ENCODE measurements at regions not wholly inside any gene's neighbourhood (a gene's known extent, or its start where the extent isn't known, plus 50 kb on each side); places are given as distances from the start of the nearest gene placed in this dataset.

DNA sequence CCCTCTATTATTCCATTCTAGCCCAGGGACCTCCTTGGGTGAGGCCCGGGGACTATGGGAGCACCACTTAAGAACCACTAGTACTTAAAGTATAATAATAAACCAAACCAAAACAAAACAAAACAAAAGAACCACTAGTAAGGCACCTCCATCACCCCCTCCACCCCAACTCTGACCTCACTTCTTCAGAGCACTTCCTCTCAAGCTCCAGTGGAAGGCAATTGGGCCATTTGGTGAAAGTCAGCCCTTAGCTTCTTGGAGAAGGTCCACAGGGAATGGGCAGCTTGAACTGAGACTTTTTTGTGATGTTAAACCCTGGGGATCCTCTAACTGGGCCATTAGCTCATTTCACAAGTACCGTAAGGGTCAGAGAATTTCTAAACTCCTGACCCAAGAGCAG, 237.3 kb downstream of the RHOU start:
- H3K4me1 ChIP-seq = peaks cover 0 to 8% (median 0%) of the 10 kb centered on the region in 12 donors
- no peak for ATAC-seq
- no peak for DNase-seq
- WGBS, 4 donors = 75 to 84% (median 81%) methylated on average over 2 of the region's 2 CpGs
- no peaks in the 10 kb centered on the region for H3K27me3 ChIP-seq
- no peaks in the 10 kb centered on the region for H3K36me3 ChIP-seq
- no peak for TF ChIP-seq POLR2A (IDR thresholded peaks at IDR 0.05)
- TF ChIP-seq, protein P1, sequence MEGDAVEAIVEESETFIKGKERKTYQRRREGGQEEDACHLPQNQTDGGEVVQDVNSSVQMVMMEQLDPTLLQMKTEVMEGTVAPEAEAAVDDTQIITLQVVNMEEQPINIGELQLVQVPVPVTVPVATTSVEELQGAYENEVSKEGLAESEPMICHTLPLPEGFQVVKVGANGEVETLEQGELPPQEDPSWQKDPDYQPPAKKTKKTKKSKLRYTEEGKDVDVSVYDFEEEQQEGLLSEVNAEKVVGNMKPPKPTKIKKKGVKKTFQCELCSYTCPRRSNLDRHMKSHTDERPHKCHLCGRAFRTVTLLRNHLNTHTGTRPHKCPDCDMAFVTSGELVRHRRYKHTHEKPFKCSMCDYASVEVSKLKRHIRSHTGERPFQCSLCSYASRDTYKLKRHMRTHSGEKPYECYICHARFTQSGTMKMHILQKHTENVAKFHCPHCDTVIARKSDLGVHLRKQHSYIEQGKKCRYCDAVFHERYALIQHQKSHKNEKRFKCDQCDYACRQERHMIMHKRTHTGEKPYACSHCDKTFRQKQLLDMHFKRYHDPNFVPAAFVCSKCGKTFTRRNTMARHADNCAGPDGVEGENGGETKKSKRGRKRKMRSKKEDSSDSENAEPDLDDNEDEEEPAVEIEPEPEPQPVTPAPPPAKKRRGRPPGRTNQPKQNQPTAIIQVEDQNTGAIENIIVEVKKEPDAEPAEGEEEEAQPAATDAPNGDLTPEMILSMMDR (IDR thresholded peaks at IDR 0.05) = no peak
- H3K27ac ChIP-seq = no peak overlapping the region
- intact Hi-C loops (cut with DNase I) = no loop called here
- H3K4me3 ChIP-seq = no peak overlapping the region
- H3K9me3 ChIP-seq = no peaks in the 10 kb centered on the region

DNA sequence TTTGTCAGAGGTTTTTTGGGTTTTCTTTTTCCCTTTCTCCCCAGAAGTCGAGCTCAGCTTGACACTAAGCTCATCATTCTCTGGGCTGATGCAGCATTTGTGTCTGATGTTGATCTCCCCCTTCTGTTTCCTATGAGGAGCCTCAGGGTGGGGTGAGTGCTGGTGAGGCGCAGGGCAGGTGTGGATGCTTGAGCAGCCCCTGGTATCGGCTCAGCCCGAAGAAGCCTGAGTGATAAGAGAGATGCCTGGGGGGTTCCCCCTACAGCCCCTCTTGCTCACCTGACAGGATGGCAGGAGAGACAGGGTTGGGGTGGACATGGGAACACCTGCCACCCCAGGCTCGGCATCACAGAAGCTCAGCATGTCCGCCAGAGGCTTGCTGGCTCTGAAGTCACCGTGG, 239.0 kb downstream of the RHOU start:
- intact Hi-C loops (cut with DNase I) = no loop called here
- no peaks in the 10 kb centered on the region for H3K36me3 ChIP-seq
- H3K4me3 ChIP-seq = no peak overlapping the region
- peaks cover 0 to 18% (median 8%) of the 10 kb centered on the region in 12 donors for H3K4me1 ChIP-seq
- no peak for DNase-seq
- H3K9me3 ChIP-seq = no peaks in the 10 kb centered on the region
- ATAC-seq = no peak
- TF ChIP-seq, protein P1 (IDR thresholded peaks at IDR 0.05) = no peak
- TF ChIP-seq POLR2A (IDR thresholded peaks at IDR 0.05) = no peak
- no peak overlapping the region for H3K27ac ChIP-seq
- no peaks in the 10 kb centered on the region for H3K27me3 ChIP-seq
- WGBS, 4 donors = 80 to 89% (median 84%) methylated on average over 4 to 7 of the region's 7 CpGs

DNA sequence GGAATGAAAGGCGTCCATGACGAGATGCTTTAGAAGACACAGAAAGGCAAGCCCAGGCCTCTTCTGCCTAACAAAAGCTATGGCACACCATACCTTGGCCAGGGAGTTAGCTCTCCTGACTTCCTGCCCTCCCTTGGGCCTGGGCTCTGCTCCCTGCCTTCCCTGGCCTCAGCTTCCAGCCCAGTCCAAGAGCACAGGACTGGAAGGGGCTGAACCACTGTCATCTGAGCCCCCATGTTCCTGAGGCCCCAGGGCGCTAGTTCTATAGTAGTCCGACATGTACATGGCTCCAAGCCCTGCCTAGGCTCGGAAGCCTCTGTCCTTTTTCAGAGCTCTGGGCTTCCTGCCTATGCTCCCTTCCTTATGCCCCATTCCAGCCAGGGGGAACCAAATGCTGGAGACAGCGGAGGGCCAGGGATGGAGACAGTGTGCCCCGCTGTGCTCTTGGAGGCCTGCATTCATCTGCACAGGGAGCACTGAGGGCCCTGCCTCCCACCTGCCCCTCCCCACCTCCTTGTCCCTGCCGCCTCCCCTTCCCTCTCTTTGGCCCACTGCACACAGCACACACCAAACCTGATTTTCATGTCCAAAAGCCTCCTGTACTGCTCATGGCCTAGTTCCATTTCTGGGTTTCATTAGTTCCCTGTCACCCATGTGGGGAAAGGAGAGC, 240.1 kb downstream of the RHOU start:
- ATAC-seq (no peak), DNase-seq (no peak)
- WGBS, 4 donors = 91 to 98% (median 95%) methylated on average over 8 of the region's 8 CpGs
- no peak overlapping the region for H3K4me3 ChIP-seq
- H3K27me3 ChIP-seq = no peaks in the 10 kb centered on the region
- H3K27ac ChIP-seq = no peak overlapping the region
- TF ChIP-seq, protein P1 (IDR thresholded peaks at IDR 0.05) = no peak
- TF ChIP-seq POLR2A (IDR thresholded peaks at IDR 0.05) = no peak
- no peaks in the 10 kb centered on the region for H3K9me3 ChIP-seq
- H3K36me3 ChIP-seq = no peaks in the 10 kb centered on the region
- intact Hi-C loops (cut with DNase I) = no loop called here
- H3K4me1 ChIP-seq = peaks cover 0 to 23% (median 8%) of the 10 kb centered on the region in 12 donors

DNA sequence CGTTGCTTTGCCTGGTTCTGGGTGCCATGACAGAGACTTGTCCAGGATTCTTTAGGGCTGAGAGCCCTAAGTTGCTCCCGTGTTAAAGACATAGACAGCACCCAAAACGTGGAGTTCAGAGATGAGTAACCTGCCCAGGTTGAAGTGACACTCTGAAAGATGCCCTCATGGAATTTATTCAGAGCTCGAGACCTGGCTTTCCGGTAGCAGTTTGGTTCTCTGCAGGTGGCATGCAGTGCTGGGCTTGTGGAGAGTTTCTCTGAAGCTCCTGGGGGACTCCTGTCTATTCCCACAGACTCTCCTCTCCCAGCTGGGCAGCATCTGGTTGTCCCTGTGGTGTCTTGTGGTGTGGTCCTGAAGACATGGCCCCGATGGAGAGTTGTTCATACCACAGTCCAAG, 241.0 kb downstream of the RHOU start:
- Histone ChIP-seq H3K36me3 (no peaks in the 10 kb centered on the region), H3K27ac (no peak overlapping the region), H3K4me1 (peaks cover 0 to 18% (median 8%) of the 10 kb centered on the region in 12 donors), H3K4me3 (no peak overlapping the region), H3K9me3 (no peaks in the 10 kb centered on the region), H3K27me3 (no peaks in the 10 kb centered on the region)
- ATAC-seq = no peak
- intact Hi-C loops (cut with DNase I) = no loop called here
- no peak for DNase-seq
- no peak for TF ChIP-seq POLR2A (IDR thresholded peaks at IDR 0.05)
- TF ChIP-seq, protein P1 (IDR thresholded peaks at IDR 0.05) = no peak
- 85 to 95% (median 88%) methylated on average over 6 of the region's 6 CpGs for WGBS, 4 donors
